Heart right ventricle (tissue), 16 donors: ENCODE measurements at regions not wholly inside any gene's neighbourhood (a gene's known extent, or its start where the extent isn't known, plus 50 kb on each side); places are given as distances from the start of the nearest gene placed in this dataset.

Source experiments
- ATAC-seq, 8 donors: fragments of 200-7000 bp; cut with Tn5 transposase; one replicate each; pipeline ENCODE4 v1.9.1; 2020; ENCODE audit warnings: mild to moderate bottlenecking in 8 of 8, moderate library complexity in 8 of 8, moderate number of reproducible peaks in 1 of 8
- DNase-seq, 2 donors: peaks; one replicate each; pipeline ENCODE4 v3.0.0-alpha.2; 2020
- H3K27ac ChIP-seq, 10 donors: fragments of 200-600 bp; sonication (generic) in 2 of 10; one replicate each; pipeline versions ENCODE4 v1.5.0 to v1.8.0; 2020 to 2022; ENCODE audit warnings: mild to moderate bottlenecking in 3 of 10
- H3K27me3 ChIP-seq, 7 donors: fragments of 200-600 bp; one replicate each; pipeline ENCODE4 v1.8.0; 2021 to 2022; ENCODE audit warnings: mild to moderate bottlenecking in 2 of 7
- H3K36me3 ChIP-seq, 9 donors: fragments of 200-600 bp; sonication (generic) in 1 of 9; one replicate each; pipeline versions ENCODE4 v1.5.0 to v1.8.0; 2020 to 2022; ENCODE audit warnings: mild to moderate bottlenecking in 2 of 9
- H3K4me1 ChIP-seq, 9 donors: fragments of 200-600 bp; sonication (generic) in 1 of 9; one replicate each; pipeline versions ENCODE4 v1.5.0 to v1.8.0; 2020 to 2022; ENCODE audit warnings: mild to moderate bottlenecking in 4 of 9
- H3K4me3 ChIP-seq, 10 donors: fragments of 200-600 bp; sonication (generic) in 2 of 10; one replicate each; pipeline versions ENCODE4 v1.5.0 to v1.8.0; 2020 to 2022; ENCODE audit warnings: mild to moderate bottlenecking in 7 of 10, moderate library complexity in 2 of 10
- H3K9me3 ChIP-seq, 11 donors: fragments of 200-600 bp in 10 of 11; sonication (generic) in 2 of 11; one replicate each; pipeline versions ENCODE4 v1.5.0 to v1.8.0; 2013 to 2022; ENCODE audit warnings: mild to moderate bottlenecking in 2 of 11, control low read depth in 1 of 11, moderate library complexity in 1 of 11
- WGBS, 2 donors: extraction: QIAGEN DNeasy Blood & Tissue Kit; methylation state at CpG; one replicate each; pipeline ENCODE4 v1.1.7; 2013; ENCODE audit warnings: inconsistent platforms in 1 of 2; 5-methylcytosine and 5-hydroxymethylcytosine counted together
- intact Hi-C, 10 donors: fragments of 100-400 bp; cut with DNase I; formaldehyde crosslinking; loops; one replicate each; pipeline versions ENCODE4 v1.11.1 to v1.14.2; 2022
- TF ChIP-seq, protein P1 (sequence below), 9 donors: fragments of 200-600 bp; sonication (generic) in 2 of 9; IDR thresholded peaks; one replicate each; pipeline versions ENCODE4 v1.5.0 to v1.8.0; 2021 to 2022; ENCODE audit warnings: antibody characterized with exemption in 9 of 9, mild to moderate bottlenecking in 5 of 9, moderate library complexity in 1 of 9
- donor health status: Arrhythmogenic right ventricular cardiomyopathy.
- donor health status: ischemic (EF 13 %, LVEDD 7.1; RV severe dilation, severe dysfunction).
- donor health status: healthy with polysubstance abuse.
- donor health status: DM: no; HTN: yes; CAD: no.
- donor health status: DM: no; HTN: no; CAD: no.
- donor health status: ischemic (EF 25% LVEDD 6.9; RV normal size, moderate dysfunction).
- donor health status: ischemic (EF 25% LVEDD 5.7; RV mildly dilated, moderate dysfunction).
- donor health status: healthy.
- donor health status: DM: yes; HTN: yes; CAD: no.
- donor health status: Ischemic cardiomyopathy.
- donor health status: ischemic (EF 35%, LVEDD 5.7; RV mildly dilated, moderate dysfunction).
- donor health status: nonischemic (EF 11% LVEDD 7.7; RV severe dilation, severe dysfunction).
- donor health status: DM: yes; HTN: yes; CAD: no.
- donor health status: PGD.
- donor health status: ischemic (EF 29% LVEDD 5.4; RV normal size, mild dysfunction).
- donor health status: nonischemic (EF 23%, LVEDD 6.1; RV moderate dilation, normal function).

DNA sequence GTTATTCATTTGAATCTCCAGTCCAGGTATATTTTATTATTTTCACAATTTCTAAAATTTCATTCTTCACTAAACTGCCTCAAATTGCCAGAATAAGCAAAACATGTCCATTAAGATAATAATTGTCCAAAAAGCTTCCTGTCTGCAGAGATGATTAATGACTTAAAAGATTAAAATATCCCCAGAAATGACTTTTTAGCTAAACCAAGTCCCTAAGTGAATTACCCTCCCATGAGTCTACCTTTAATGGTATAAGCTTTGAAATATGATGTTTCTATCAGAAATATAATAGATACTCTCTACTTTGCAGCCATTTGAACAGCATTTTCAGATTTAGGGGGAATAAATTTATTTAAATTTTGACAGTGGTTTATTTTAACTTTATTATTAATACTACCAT is 289.2 kb upstream of the EMCN start:
- TF ChIP-seq, protein P1, sequence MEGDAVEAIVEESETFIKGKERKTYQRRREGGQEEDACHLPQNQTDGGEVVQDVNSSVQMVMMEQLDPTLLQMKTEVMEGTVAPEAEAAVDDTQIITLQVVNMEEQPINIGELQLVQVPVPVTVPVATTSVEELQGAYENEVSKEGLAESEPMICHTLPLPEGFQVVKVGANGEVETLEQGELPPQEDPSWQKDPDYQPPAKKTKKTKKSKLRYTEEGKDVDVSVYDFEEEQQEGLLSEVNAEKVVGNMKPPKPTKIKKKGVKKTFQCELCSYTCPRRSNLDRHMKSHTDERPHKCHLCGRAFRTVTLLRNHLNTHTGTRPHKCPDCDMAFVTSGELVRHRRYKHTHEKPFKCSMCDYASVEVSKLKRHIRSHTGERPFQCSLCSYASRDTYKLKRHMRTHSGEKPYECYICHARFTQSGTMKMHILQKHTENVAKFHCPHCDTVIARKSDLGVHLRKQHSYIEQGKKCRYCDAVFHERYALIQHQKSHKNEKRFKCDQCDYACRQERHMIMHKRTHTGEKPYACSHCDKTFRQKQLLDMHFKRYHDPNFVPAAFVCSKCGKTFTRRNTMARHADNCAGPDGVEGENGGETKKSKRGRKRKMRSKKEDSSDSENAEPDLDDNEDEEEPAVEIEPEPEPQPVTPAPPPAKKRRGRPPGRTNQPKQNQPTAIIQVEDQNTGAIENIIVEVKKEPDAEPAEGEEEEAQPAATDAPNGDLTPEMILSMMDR (IDR thresholded peaks at IDR 0.05), result no peak
- ATAC-seq (no peak), DNase-seq (no peak)
- H3K4me3 ChIP-seq, result no peak overlapping the region
- intact Hi-C loops, result no loop called here
- H3K27me3 ChIP-seq, result no peaks in the 10 kb centered on the region
- no peak overlapping the region for H3K27ac ChIP-seq
- H3K36me3 ChIP-seq, result no peaks in the 10 kb centered on the region
- no peaks in the 10 kb centered on the region for H3K4me1 ChIP-seq
- H3K9me3 ChIP-seq, result peaks cover 0 to 3% (median 0%) of the 10 kb centered on the region in 11 donors

GRCh38 chr4:100805538-100805937 is 287.7 kb upstream of the EMCN start:
- peaks cover 0 to 4% (median 0%) of the 10 kb centered on the region in 11 donors for H3K9me3 ChIP-seq
- WGBS, 2 donors, result 86 to 87% methylated on average over 7 of the region's 7 CpGs
- no peak overlapping the region for H3K4me3 ChIP-seq
- no peaks in the 10 kb centered on the region for H3K27me3 ChIP-seq
- no peak for DNase-seq
- no peaks in the 10 kb centered on the region for H3K4me1 ChIP-seq
- ATAC-seq, result no peak
- TF ChIP-seq, protein P1 (IDR thresholded peaks at IDR 0.05), result no peak
- intact Hi-C loops, result no loop called here
- no peak overlapping the region for H3K27ac ChIP-seq
- H3K36me3 ChIP-seq, result no peaks in the 10 kb centered on the region

DNA sequence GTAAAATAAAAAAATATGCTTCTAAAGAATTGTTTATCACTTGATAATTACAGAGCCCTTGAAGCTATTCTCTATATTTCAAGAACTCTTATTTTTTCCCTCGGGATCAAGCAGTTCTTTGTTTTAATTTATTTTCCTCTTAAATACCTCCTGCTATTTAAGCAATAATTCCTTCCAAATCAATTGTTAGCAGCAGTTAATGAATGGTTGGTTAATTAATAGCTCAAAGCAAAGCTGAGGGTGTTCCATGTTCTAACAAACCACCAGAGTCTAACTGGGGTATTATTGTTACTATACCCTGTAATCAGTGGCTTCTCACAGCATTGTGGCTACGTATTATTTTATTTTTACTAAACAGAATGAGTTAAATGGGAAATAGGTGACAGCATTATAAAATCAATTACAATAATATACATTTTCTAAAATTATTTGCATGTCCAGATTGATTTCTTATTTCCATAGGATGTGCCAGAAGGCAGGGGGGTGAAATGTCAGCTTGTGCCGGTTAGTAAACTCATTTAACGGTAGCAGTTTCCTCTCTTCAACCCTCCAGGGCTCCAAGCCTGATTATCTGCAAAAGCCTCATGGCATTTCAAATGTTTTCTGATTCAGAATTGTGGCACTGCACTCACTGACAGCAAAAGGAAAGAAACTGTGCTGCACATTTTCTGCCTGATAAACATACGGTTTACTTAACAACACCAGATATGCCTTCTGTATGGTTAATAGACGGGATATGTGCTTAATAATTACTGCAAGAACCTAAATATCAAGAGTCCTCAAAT is 286.9 kb upstream of the EMCN start:
- intact Hi-C loops, result no loop called here
- H3K36me3 ChIP-seq, result no peaks in the 10 kb centered on the region
- TF ChIP-seq, protein P1 (IDR thresholded peaks at IDR 0.05), result no peak
- H3K4me3 ChIP-seq, result no peak overlapping the region
- no peak for ATAC-seq
- peaks cover 0 to 4% (median 0%) of the 10 kb centered on the region in 11 donors for H3K9me3 ChIP-seq
- WGBS, 2 donors, result 83 to 84% methylated on average over 6 of the region's 6 CpGs
- H3K27ac ChIP-seq, result no peak overlapping the region
- no peaks in the 10 kb centered on the region for H3K27me3 ChIP-seq
- H3K4me1 ChIP-seq, result no peaks in the 10 kb centered on the region
- no peak for DNase-seq

DNA sequence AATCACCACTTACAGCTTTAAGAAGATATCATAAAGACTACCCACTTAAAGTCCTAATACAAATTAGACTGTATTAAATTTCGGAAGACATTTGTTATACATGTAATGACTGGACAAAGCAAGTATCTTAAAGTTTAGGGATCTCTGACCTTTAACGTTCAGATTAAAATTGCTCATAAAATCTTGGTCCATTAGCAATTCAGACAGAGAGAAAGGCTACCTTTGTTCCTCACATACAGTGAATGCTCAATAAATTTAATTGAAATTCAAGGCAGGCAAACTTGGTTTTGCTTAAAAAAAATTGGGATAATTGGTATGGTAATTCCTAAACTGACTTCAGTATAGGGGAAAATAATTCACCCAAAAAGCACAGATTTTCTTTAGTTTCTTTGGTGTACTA is 285.9 kb upstream of the EMCN start:
- intact Hi-C loops, result no loop called here
- WGBS, 2 donors, result 90 to 96% methylated on average over 2 of the region's 2 CpGs

More for the DNA sequence above, 285.9 kb upstream of the EMCN start:
- no peak overlapping the region for H3K27ac ChIP-seq
- ATAC-seq, result no peak
- no peaks in the 10 kb centered on the region for H3K36me3 ChIP-seq
- no peaks in the 10 kb centered on the region for H3K27me3 ChIP-seq
- no peak overlapping the region for H3K4me3 ChIP-seq
- DNase-seq, result no peak
- H3K4me1 ChIP-seq, result no peaks in the 10 kb centered on the region
- H3K9me3 ChIP-seq, result peaks cover 0 to 4% (median 0%) of the 10 kb centered on the region in 11 donors
- TF ChIP-seq, protein P1 (IDR thresholded peaks at IDR 0.05), result no peak
